Tibial nerve (tissue), 4 donors: ENCODE measurements at regions not wholly inside any gene's neighbourhood (a gene's known extent, or its start where the extent isn't known, plus 50 kb on each side); places are given as distances from the start of the nearest gene placed in this dataset.

ENCODE experiments used
- CTCF ChIP-seq, 5 experiments: fragments of 200-600 bp in 3 of 5; fragments of 450-650 bp in 2 of 5; sonication (generic) in 3 of 5; IDR thresholded peaks; one replicate each; pipeline ENCODE4 v1.5.1; 2016 to 2019; ENCODE audit warnings: antibody characterized with exemption in 5 of 5, mild to moderate bottlenecking in 3 of 5, moderate library complexity in 2 of 5
- EP300 ChIP-seq, 2 donors: sonication (generic); formaldehyde crosslinking; IDR thresholded peaks; one replicate each; pipeline ENCODE4 v1.6.1; 2017; ENCODE audit warnings: antibody characterized with exemption in 2 of 2, mild to moderate bottlenecking in 1 of 2

GRCh38 chr3:157840564-157840963, 265.7 kb downstream of the SHOX2 start:
- no peak for TF ChIP-seq CTCF (IDR thresholded peaks at IDR 0.05)
- no peak for TF ChIP-seq EP300 (IDR thresholded peaks at IDR 0.05)
